ENCODE measurements at regions not wholly inside any gene's neighbourhood (a gene's known extent, or its start where the extent isn't known, plus 50 kb on each side); places are given as distances from the start of the nearest gene placed in this dataset.

GRCh38 chr2:153548536-153548935 is 70.0 kb upstream of the RPRM start:
- H4K8ac ChIP-seq (replicated peaks; ENCODE audit: insufficient read length, low read depth, low read length): no peak overlapping the region
- no peak overlapping the region for H2AFZ ChIP-seq (ENCODE audit: low read length)
- WGBS (ENCODE audit: extremely low coverage, insufficient read length, low lambda C conversion rate): no CpG with 5 or more reads among the region's 2 CpGs

More at GRCh38 chr2:153548536-153548935, 70.0 kb upstream of the RPRM start:
- Histone ChIP-seq H3K23me2 (ENCODE audit: insufficient read length, low read depth, low read length, poor library complexity, severe bottlenecking) (no peaks in the 10 kb centered on the region), H2BK15ac (ENCODE audit: low read depth, low read length) (no peak overlapping the region), H3K9me3 (ENCODE audit: control insufficient read depth, low read depth, low read length) (no peaks in the 10 kb centered on the region), H3K79me2 (ENCODE audit: insufficient read depth, low read length) (no peaks in the 10 kb centered on the region), H3K27ac (ENCODE audit: insufficient read length, low read depth, low read length) (no peak overlapping the region), H4K5ac (ENCODE audit: insufficient read length, low read depth, low read length) (no peak overlapping the region), H3K23ac (ENCODE audit: insufficient read length, low read depth, low read length) (no peak overlapping the region), H3T11ph (ENCODE audit: low read length) (no peak overlapping the region), H3K14ac (ENCODE audit: insufficient read depth, low read length) (no peak overlapping the region), H3K4me2 (ENCODE audit: insufficient read depth, insufficient read length, low read length) (no peak overlapping the region), H2BK12ac (ENCODE audit: insufficient read length, low read depth, low read length) (no peak overlapping the region), H3K9ac (ENCODE audit: extremely low read depth, insufficient read length, low read length) (no peak overlapping the region), H2BK5ac (ENCODE audit: insufficient read length, low read length) (no peak overlapping the region), H2AK5ac (ENCODE audit: insufficient read length, low read length) (no peak overlapping the region), H4K91ac (ENCODE audit: insufficient read length, low read depth, low read length) (no peak overlapping the region), H3K79me1 (ENCODE audit: insufficient read depth, low read depth, low read length, poor library complexity, severe bottlenecking) (no peaks in the 10 kb centered on the region), H4K20me1 (ENCODE audit: control insufficient read depth, insufficient read depth, insufficient read length) (no peaks in the 10 kb centered on the region), H2BK120ac (ENCODE audit: low read depth, low read length, poor library complexity, severe bottlenecking) (no peak overlapping the region), H3K27me3 (ENCODE audit: insufficient read depth, low read length) (no peaks in the 10 kb centered on the region), H3K4ac (ENCODE audit: low read depth, low read length) (no peak overlapping the region), H3K4me1 (ENCODE audit: insufficient read depth, low read length) (peaks cover 3% of the 10 kb centered on the region; the same call in 1 of the 2 replicates), H3K56ac (ENCODE audit: insufficient read length, low read depth, low read length) (no peak overlapping the region), H3K18ac (ENCODE audit: insufficient read length, low read depth, low read length) (no peak overlapping the region), H2BK20ac (ENCODE audit: low read depth, low read length, poor library complexity, severe bottlenecking) (no peak overlapping the region)
- peaks cover 0 to 8% of the 10 kb centered on the region in 2 experiments; a peak in 3 of 5 replicates for H3K9me3 Mint-ChIP-seq
- H3K27me3 Mint-ChIP-seq (ENCODE audit: low read depth): no peaks in the 10 kb centered on the region
- H3K4me3 Mint-ChIP-seq: no peak overlapping the region
- no peak for TF ChIP-seq CTCF (conservative IDR thresholded peaks at IDR 0.05)
- DNase-seq: no peak
- peaks cover 17 to 18% of the 10 kb centered on the region in 2 experiments for H3K4me1 Mint-ChIP-seq
- H3K36me3 Mint-ChIP-seq (ENCODE audit: insufficient read depth in 1 of 3, low read depth in 3 of 3): peaks cover 0 to 4% (median 3%) of the 10 kb centered on the region in 3 experiments; a peak in 2 of 7 replicates
- no peak overlapping the region for H3K27ac Mint-ChIP-seq
